ENCODE measurements at regions not wholly inside any gene's neighbourhood (a gene's known extent, or its start where the extent isn't known, plus 50 kb on each side); places are given as distances from the start of the nearest gene placed in this dataset.

GRCh38 chr5:125835293-125836172, 587.7 kb upstream of the GRAMD2B start:
- no peak overlapping the region for H3K27ac ChIP-seq
- no peaks in the 10 kb centered on the region for H3K9me3 ChIP-seq
- no peaks in the 10 kb centered on the region for H3K27me3 ChIP-seq
- no peak overlapping the region for H3K4me3 ChIP-seq
- DNase-seq (ENCODE audit: low spot score in 2 of 2), result no peak
- TF ChIP-seq POLR2AphosphoS5 (IDR thresholded peaks at IDR 0.05) (no peak), CTCF (IDR thresholded peaks at IDR 0.05) (peak in 1 of 2 donors; percentile 45)
- peaks cover 7% of the 10 kb centered on the region for H3K4me1 ChIP-seq
- H3K36me3 ChIP-seq, result no peaks in the 10 kb centered on the region
- 44% methylated on average over 11 of the region's 11 CpGs for WGBS

- H3K9me3 ChIP-seq, result no peaks in the 10 kb centered on the region
- no peaks in the 10 kb centered on the region for H3K27me3 ChIP-seq
- DNase-seq (ENCODE audit: low spot score in 2 of 2), result no peak
- H3K4me1 ChIP-seq, result peaks cover 7% of the 10 kb centered on the region
- WGBS, result 31% methylated on average over 2 of the region's 2 CpGs
- no peaks in the 10 kb centered on the region for H3K36me3 ChIP-seq
- TF ChIP-seq CTCF (IDR thresholded peaks at IDR 0.05) (no peak), POLR2AphosphoS5 (IDR thresholded peaks at IDR 0.05) (no peak), EP300 (IDR thresholded peaks at IDR 0.05) (no peak), POLR2A (IDR thresholded peaks at IDR 0.05) (no peak)
- no peak overlapping the region for H3K4me3 ChIP-seq
- H3K27ac ChIP-seq, result no peak overlapping the region
Observed at GRCh38 chr5:125836256-125836655, 587.0 kb upstream of the GRAMD2B start.

- H3K4me3 ChIP-seq, result no peak overlapping the region
- peaks cover 7% of the 10 kb centered on the region for H3K4me1 ChIP-seq
- H3K9me3 ChIP-seq, result no peaks in the 10 kb centered on the region
- DNase-seq (ENCODE audit: low spot score in 2 of 2), result no peak
- no peaks in the 10 kb centered on the region for H3K36me3 ChIP-seq
- no peak for TF ChIP-seq POLR2AphosphoS5 (IDR thresholded peaks at IDR 0.05)
- no peak overlapping the region for H3K27ac ChIP-seq
- no peaks in the 10 kb centered on the region for H3K27me3 ChIP-seq
- WGBS, result 69% methylated on average over 3 of the region's 3 CpGs
Observed at GRCh38 chr5:125837866-125838265, 585.3 kb upstream of the GRAMD2B start.

- H3K27me3 ChIP-seq, result no peaks in the 10 kb centered on the region
- no peaks in the 10 kb centered on the region for H3K9me3 ChIP-seq
- no peak overlapping the region for H3K27ac ChIP-seq
- TF ChIP-seq POLR2A (IDR thresholded peaks at IDR 0.05) (no peak), EP300 (IDR thresholded peaks at IDR 0.05) (no peak), POLR2AphosphoS5 (IDR thresholded peaks at IDR 0.05) (no peak), CTCF (IDR thresholded peaks at IDR 0.05) (no peak)
- no peaks in the 10 kb centered on the region for H3K4me1 ChIP-seq
- no peaks in the 10 kb centered on the region for H3K36me3 ChIP-seq
- 96% methylated on average over 2 of the region's 2 CpGs for WGBS
- DNase-seq (ENCODE audit: low spot score in 2 of 2), result no peak
- no peak overlapping the region for H3K4me3 ChIP-seq
Observed at GRCh38 chr5:125847561-125847960, 575.6 kb upstream of the GRAMD2B start.

- no peak for DNase-seq (ENCODE audit: low spot score in 2 of 2)
- Histone ChIP-seq H3K27me3 (no peaks in the 10 kb centered on the region), H3K9me3 (no peaks in the 10 kb centered on the region), H3K4me3 (no peak overlapping the region), H3K36me3 (no peaks in the 10 kb centered on the region), H3K4me1 (no peaks in the 10 kb centered on the region), H3K27ac (no peak overlapping the region)
- 42% methylated on average over 2 of the region's 2 CpGs for WGBS
- no peak for TF ChIP-seq POLR2A (IDR thresholded peaks at IDR 0.05)
- no peak for TF ChIP-seq CTCF (IDR thresholded peaks at IDR 0.05)
- no peak for TF ChIP-seq POLR2AphosphoS5 (IDR thresholded peaks at IDR 0.05)
- no peak for TF ChIP-seq EP300 (IDR thresholded peaks at IDR 0.05)
Observed at GRCh38 chr5:125848751-125849150, 574.5 kb upstream of the GRAMD2B start.

Measured in suprapubic skin (tissue), 4 donors.